Lower lobe of right lung (tissue), 2 donors: ENCODE measurements at regions not wholly inside any gene's neighbourhood (a gene's known extent, or its start where the extent isn't known, plus 50 kb on each side); places are given as distances from the start of the nearest gene placed in this dataset.

Experiments
- ATAC-seq, 2 donors: fragments of 200-7000 bp; cut with Tn5 transposase; one replicate each; pipeline ENCODE4 v1.9.1; 2020 to 2022; ENCODE audit warnings: mild to moderate bottlenecking in 2 of 2, moderate library complexity in 2 of 2
- DNase-seq: peaks from one replicate; pipeline ENCODE4 v3.0.0-alpha.2; 2020
- H3K27ac ChIP-seq: fragments of 200-600 bp; one replicate; pipeline ENCODE4 v1.8.0; 2022
- H3K27me3 ChIP-seq: fragments of 200-600 bp; one replicate; pipeline ENCODE4 v1.8.0; 2022; ENCODE audit warnings: low read depth
- H3K36me3 ChIP-seq: fragments of 200-600 bp; one replicate; pipeline ENCODE4 v1.8.0; 2022; ENCODE audit warnings: mild to moderate bottlenecking
- H3K4me1 ChIP-seq: fragments of 200-600 bp; one replicate; pipeline ENCODE4 v1.8.0; 2022
- H3K4me3 ChIP-seq: fragments of 200-600 bp; one replicate; pipeline ENCODE4 v1.8.0; 2022; ENCODE audit warnings: mild to moderate bottlenecking
- H3K9me3 ChIP-seq: fragments of 200-600 bp; one replicate; pipeline ENCODE4 v1.8.0; 2022
- intact Hi-C: fragments of 100-400 bp; cut with DNase I; formaldehyde crosslinking; loops from one replicate; pipeline ENCODE4 v1.11.0; 2022
- TF ChIP-seq, protein P1 (sequence below): fragments of 200-600 bp; IDR thresholded peaks from one replicate; pipeline ENCODE4 v1.8.0; 2022; ENCODE audit warnings: antibody characterized with exemption, mild to moderate bottlenecking
- donor health status: DM: no; HTN: yes; CAD: no; lungs with severe emphysema.

DNA sequence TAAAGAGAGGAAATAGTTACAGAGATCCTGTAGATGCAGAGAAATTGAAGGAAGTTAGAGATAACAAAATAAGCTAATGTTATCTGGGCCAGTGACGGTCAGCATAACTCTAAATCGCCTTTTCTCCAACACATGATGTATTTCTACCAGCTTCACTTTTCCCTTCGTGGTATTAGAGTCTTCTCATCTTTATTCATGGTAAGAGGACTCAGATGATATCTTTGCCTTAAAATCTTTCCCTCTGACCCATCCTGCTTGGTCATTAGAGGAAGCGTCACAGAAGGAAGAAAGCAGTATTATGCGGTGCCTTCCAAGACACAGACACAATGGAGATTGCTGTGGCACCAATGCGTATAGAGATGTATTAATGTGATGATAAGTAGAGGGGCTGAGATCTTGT, 320.7 kb upstream of the GOLIM4 start:
- no peaks in the 10 kb centered on the region for H3K36me3 ChIP-seq
- no peak overlapping the region for H3K4me3 ChIP-seq
- H3K4me1 ChIP-seq: no peaks in the 10 kb centered on the region
- ATAC-seq: no peak
- no peak for DNase-seq
- H3K27ac ChIP-seq: no peak overlapping the region
- TF ChIP-seq, protein P1, sequence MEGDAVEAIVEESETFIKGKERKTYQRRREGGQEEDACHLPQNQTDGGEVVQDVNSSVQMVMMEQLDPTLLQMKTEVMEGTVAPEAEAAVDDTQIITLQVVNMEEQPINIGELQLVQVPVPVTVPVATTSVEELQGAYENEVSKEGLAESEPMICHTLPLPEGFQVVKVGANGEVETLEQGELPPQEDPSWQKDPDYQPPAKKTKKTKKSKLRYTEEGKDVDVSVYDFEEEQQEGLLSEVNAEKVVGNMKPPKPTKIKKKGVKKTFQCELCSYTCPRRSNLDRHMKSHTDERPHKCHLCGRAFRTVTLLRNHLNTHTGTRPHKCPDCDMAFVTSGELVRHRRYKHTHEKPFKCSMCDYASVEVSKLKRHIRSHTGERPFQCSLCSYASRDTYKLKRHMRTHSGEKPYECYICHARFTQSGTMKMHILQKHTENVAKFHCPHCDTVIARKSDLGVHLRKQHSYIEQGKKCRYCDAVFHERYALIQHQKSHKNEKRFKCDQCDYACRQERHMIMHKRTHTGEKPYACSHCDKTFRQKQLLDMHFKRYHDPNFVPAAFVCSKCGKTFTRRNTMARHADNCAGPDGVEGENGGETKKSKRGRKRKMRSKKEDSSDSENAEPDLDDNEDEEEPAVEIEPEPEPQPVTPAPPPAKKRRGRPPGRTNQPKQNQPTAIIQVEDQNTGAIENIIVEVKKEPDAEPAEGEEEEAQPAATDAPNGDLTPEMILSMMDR: no peak
- intact Hi-C loops: no loop called here
- H3K9me3 ChIP-seq: no peaks in the 10 kb centered on the region
- H3K27me3 ChIP-seq: no peaks in the 10 kb centered on the region

DNA sequence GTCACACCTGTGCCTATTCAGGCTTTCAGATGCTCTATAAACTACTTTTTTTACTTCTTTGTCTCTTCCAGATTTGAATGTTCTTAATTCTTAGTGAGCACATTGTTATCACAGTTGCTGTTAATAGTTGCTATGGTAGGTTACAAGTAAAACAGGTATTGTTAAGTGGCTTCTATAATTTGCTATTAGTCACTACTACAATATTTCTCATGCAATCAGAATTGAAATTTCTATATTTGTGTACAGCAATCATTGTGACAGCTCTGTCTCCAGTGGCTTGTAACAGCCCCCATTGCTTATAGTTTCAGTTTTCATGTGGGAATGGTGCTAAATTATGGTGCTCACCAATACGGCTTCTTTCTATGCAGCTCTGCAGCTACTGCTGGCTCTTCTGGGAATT, 318.4 kb upstream of the GOLIM4 start:
- ATAC-seq (peak; percentile 53 to 80), DNase-seq (no peak)
- no peaks in the 10 kb centered on the region for H3K27me3 ChIP-seq
- H3K9me3 ChIP-seq: no peaks in the 10 kb centered on the region
- no peaks in the 10 kb centered on the region for H3K36me3 ChIP-seq
- intact Hi-C loops: no loop called here
- H3K27ac ChIP-seq: no peak overlapping the region
- H3K4me3 ChIP-seq: no peak overlapping the region
- H3K4me1 ChIP-seq: no peaks in the 10 kb centered on the region
- TF ChIP-seq, protein P1: no peak

DNA sequence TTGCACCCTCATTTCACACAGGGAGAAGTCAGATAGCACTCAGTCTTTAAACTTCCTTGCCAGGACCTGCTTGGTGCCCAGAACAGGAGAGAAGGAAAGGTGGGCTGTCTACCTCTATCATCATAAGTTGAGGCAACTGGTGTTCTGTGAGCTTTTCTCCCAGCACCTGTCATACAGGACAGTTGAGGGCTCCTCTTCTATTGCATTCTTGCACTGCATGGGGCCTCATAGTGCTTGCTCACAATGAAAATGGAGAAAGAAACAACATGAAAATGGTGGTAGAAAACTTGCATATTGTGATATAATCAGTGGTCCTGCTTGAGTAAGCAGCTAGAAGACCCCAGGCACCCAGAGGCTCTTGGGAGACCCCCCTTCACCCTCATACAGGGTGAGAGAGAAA, 311.7 kb upstream of the GOLIM4 start:
- intact Hi-C loops: no loop called here
- TF ChIP-seq, protein P1: no peak
- ATAC-seq: no peak

GRCh38 chr3:168405288-168405687, 309.6 kb upstream of the GOLIM4 start:
- H3K4me1 ChIP-seq: no peaks in the 10 kb centered on the region

More for the DNA sequence above, 311.7 kb upstream of the GOLIM4 start:
- Histone ChIP-seq H3K36me3 (no peaks in the 10 kb centered on the region), H3K4me1 (no peaks in the 10 kb centered on the region), H3K9me3 (no peaks in the 10 kb centered on the region), H3K27me3 (no peaks in the 10 kb centered on the region), H3K27ac (no peak overlapping the region), H3K4me3 (no peak overlapping the region)
- DNase-seq: no peak

DNA sequence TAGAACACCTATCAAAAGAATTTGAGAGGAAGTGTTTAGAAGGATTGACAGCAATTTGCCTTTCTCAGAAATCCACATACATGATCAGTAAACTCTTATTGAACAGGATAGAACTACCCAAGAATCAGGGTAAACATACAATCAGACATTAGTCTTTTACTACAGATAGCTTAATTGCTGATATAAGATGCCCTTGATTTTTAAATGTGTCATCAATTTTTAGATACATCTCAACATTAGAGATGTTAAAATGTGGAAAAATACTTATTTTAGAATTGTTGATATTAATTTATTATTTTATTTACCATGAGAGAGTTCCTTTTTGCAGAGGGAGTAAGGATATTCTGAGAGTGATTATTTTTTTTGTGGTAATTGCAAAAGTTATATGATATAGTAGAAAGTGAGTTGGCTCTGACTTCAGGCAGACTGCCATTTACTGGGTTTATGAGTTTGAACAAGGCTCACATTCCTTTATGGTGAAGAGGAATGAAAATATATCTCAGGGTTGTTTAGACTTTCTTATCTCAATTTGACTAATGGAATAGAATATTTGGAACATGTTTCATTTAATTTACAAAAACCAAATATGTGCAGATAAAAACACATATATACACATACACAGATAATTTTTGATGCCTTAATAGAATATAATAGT, 302.8 kb upstream of the GOLIM4 start:
- ATAC-seq (no peak), DNase-seq (no peak)
- Histone ChIP-seq H3K4me1 (no peaks in the 10 kb centered on the region), H3K36me3 (no peaks in the 10 kb centered on the region), H3K4me3 (no peak overlapping the region), H3K27ac (no peak overlapping the region), H3K27me3 (no peaks in the 10 kb centered on the region), H3K9me3 (no peaks in the 10 kb centered on the region)
- TF ChIP-seq, protein P1: no peak
- intact Hi-C loops: no loop called here

More at GRCh38 chr3:168405288-168405687, 309.6 kb upstream of the GOLIM4 start:
- no peak for ATAC-seq
- intact Hi-C loops: no loop called here
- Histone ChIP-seq H3K36me3 (no peaks in the 10 kb centered on the region), H3K27ac (no peak overlapping the region), H3K9me3 (no peaks in the 10 kb centered on the region), H3K4me3 (no peak overlapping the region), H3K27me3 (no peaks in the 10 kb centered on the region)
- TF ChIP-seq, protein P1: no peak
- DNase-seq: no peak
